HPDE6-E6E7 (cell line): ENCODE measurements at regions not wholly inside any gene's neighbourhood (a gene's known extent, or its start where the extent isn't known, plus 50 kb on each side); places are given as distances from the start of the nearest gene placed in this dataset.
"Not testable (repeated sequence)": the region's sequence is repeated elsewhere in the genome, so short reads cannot be mapped to it uniquely, and the experiment has no call there.

Experiments
- DNase-seq: peaks from one replicate; pipeline ENCODE4 v3.0.0; 2011; ENCODE audit warnings: missing footprints; ENCODE audit errors: extremely low spot score

DNA sequence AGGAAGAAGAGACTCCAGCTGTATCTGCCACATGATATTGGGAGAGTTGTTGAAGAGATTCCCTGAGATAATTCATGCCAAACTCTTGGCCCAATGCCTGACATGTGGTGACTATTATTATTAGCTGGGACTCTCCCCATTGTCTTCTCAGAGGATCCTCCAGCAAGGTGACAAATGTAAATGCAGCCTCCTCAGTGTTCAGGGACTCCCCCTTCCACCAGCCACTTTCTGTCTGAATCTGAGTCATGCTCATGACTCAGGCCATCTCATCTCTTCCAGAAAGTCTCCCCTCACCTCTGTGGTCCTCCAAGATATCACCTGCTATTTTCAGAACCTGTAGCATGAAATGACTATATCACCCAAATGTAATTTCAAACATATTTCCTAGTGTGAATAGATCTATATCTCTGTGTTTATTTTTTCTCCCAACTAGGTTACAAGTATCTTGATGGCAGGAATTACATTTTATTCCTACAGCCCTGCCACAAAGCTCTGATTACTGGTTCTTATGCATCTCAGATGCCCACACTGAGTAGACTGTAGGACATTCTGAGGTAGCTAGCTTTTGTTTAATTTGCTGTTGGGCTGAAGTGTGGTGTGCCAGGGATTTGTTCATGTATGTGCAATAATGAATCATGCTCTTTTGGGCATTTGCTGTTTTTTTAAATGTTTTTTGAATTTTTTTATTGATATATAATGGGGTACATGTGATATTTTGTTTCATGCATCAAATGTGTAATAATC lies 126.6 kb upstream of the IL12B start:
- DNase-seq = peak; percentile 26

- no peak for DNase-seq
Observed at GRCh38 chr5:159458217-159458711, 128.0 kb upstream of the IL12B start.

GRCh38 chr5:159459132-159459627 lies 128.9 kb upstream of the IL12B start:
- DNase-seq = no peak

DNA sequence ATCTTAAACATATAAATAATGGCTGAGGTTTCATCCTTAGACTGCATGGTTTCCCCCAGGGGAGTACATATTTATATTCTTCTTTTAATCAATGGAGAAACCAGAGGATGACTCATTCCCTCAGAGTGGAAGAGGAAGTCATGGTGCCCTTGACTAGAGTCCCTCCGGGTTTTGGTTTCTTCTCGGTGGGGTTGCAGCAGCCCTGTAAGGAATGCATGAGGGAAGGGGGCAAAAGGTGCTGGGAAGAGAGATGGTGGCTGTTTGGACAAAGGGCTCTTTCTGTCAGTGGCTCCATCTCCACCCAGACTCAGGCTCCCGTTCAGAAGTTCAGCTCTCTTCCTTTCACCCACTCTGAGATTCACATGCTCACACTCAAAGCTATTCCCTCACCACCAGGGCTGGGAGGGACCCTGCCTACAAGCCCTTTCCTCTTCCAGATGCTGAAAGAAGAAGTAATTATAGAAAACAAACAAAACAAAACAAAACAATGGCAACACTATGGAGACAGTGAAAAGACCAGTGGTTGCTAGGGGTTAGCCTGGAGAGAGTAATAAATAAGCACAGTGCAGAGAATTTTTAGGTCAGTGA lies 129.8 kb upstream of the IL12B start:
- no peak for DNase-seq

DNA sequence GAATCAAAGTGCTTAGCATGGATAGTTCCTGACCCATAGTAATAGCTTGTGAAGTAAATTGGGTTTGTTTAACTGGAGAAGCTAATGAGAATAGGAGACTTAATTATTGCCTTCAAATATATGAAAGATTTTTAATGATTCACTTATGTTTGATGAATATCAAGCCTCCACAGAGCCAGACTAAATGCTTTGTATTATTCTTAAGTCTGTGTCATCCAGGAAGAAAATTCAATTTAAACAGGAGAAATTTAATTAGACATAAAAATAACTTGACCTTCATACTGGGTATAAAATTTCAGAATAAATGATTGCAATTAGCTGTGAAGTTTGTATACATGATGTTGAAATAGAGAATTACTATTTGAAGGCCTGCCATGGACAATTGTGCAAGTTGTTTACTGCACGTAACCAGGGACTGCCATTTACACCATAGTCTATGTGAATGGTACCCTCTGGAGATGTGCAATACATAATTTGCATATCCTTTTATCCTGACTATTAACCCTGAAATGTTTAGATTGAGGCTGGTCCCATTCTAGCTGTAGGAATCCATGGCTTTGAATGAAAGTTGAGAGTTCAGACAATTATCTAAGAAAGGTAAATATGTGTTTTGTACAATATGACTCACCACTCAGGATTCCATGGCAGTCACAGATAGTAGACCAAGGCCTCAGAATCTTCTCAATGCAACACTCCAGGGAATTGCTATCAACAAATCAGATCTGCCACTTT lies 133.5 kb upstream of the IL12B start:
- DNase-seq = no peak

DNA sequence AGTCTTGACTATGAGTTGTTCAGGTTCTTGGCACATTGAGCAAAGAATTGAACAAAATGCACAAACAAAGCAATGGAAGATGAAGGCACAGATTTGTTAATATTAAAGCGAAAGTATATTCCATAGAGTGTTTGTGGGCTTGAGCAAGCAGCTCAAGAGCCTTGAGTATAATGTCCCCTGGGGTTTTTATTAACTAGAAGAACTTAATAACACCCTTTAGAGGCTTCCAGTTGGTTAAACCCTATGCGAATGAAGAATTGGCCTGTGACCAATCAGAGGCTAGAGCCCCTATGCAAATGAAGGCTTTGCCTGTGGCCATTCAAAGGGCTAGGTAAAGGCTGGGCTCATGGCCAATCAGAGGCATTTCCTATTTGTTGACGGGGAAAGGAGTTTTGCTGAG lies 135.3 kb upstream of the IL12B start:
- no peak for DNase-seq

- no peak for DNase-seq
Observed at GRCh38 chr5:159467666-159468065, 137.4 kb upstream of the IL12B start.

DNA sequence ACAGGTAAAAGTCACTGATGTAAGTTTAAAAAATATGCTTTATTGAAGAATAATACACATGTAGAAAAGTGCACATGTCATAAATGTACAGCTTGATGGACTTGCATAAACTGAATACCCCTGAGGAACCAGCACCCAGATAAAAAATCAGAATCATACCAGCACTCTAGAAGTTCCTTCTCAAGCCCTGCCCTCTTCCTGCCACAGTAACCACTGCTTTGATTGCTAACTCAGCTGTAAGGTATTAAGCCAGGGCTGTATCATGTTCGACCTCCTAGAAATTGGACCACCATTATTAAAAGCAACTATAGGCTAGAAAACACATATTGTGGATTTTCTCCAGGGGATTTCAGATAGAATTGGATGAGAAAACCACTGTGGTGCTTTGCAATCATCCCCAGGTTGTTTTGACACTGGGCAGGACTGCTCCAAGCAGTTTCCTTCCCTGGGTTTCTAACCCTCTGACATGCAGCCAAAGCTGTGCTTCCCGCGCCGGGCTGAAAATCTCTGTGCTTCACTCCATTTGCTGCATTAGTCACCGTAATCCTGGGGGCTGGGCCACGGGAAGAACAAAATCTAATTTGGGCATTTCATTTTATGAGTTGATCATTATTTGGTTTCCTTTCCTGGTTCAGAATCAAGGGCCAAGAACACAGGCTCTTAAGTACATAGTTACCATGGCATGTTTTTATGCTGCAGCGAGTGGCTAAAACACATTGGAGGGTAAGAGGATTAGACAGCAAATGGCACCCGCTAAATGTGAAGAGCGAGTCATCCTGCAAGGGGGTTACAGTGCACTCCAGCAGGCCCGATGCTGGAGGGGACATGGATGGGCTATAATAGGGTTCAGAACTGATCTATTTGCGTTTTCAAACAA lies 139.4 kb upstream of the IL12B start:
- no peak for DNase-seq

DNA sequence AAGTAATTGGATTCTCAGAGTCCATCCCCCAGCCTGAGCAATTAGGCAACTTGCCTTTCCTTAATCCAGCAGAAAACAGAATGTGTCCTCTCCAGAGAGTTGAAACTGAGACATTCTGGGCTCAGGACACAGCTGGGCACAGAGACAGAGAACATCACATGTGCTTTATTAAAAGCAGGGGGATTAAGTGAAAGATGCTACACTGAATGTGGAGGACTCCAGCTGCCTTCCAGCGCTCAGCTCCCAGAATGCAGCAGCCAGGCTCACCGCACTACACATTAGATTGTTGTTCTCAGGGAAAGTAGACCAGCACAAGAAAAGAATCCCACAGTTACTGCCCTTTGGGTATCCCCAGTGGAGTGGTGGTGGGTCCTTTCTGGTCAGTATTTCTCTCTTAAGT lies 141.6 kb upstream of the IL12B start:
- DNase-seq = no peak

DNA sequence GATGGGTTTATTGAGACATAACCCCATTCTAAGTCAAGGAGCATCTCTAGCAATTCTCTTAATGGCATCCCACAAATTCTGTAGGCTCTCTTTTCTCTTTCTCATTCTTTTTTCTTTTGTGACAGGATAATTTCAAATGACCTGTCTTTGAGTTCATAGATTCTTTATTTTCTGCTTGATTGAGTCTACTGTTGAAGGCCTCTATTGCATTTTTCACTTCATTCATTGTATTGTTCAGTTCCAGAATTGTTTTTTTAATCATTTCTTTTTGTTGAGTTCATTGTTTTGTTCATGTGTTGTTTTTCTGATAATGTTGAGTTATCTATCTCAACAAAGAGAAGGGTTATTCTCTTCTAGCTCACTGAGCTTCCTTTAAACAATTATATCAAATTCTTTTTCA lies 144.7 kb upstream of the IL12B start:
- DNase-seq = no peak

DNA sequence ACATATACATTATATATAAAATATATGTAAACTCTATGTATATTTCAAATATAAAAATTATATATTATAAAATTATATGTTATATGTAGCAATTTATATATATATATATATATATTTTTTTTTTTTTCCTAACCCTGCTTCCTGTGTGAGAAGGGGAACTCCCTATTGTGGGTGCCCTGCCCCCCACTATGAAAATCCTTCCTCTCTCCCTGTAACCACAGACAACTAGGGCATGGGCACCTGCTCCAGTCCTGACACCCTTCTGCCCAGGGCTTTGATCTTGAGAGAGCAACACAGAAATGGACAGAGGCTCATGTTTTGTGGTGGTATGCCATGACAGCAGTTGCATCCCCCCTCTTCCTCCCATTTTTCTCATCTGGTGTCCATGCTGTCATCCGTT lies 148.7 kb upstream of the IL12B start:
- no peak for DNase-seq

DNA sequence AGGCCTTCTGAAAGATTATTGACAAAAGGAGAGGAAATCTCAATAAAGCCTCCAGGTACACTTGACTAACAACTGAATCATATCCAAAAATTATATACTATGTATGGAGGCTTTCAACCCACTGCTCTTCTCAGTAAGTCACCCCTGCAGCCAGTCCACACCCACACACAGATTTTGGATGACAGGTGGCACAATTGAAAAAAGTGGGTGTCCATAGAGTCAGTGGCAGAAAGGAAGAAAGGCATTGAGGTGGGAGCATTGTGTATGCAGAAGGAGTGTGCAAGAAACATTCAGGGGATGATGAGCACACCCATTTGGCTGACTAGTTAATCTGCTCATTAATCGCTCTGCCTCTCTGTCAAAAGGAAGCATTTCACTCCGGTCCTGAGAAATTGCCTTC lies 150.6 kb upstream of the IL12B start:
- DNase-seq = no peak

GRCh38 chr5:159481751-159482150 lies 151.5 kb upstream of the IL12B start:
- DNase-seq = no peak

DNA sequence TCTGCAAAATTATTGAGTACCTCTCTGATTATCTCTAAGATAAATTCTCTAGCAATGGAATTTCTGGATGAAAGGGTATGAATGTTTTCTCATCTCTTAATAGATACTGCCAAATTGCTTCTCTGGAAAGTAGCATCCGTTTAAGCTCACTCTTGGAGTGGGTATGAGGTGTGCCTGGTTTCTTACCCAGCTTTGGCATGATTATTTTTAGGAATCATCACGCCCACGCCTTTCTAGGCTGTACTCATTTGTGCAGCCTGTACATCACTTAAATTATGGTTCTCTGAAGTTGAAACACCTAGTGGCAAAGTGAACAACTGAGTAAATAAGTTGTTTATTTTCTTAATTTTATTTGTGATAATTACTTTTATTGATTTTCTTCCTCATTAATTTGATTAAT lies 156.5 kb upstream of the IL12B start:
- DNase-seq = no peak

- DNase-seq = no peak
Observed at GRCh38 chr5:159488516-159488915, 158.2 kb upstream of the IL12B start.

DNA sequence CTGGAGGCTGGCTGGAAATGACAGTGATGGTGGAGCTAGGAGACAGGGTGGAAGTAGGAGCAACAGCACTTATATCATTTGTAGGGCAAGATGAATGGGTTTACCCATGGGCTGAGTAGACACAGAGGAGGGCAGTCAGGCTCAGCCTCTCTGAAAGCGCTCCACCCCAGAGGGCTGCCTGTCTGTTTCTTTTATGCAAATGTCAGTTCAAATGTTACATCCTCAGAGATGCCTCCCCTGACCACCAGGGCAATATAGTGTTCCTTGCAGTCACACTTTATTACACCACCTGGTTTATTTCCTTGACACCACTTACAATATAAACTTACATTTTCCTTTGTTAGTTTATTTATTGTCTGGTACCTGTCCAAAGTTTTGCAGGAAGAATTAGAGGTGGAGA lies 159.5 kb upstream of the IL12B start:
- no peak for DNase-seq

GRCh38 chr5:159490507-159490906 lies 160.2 kb upstream of the IL12B start:
- no peak for DNase-seq

DNA sequence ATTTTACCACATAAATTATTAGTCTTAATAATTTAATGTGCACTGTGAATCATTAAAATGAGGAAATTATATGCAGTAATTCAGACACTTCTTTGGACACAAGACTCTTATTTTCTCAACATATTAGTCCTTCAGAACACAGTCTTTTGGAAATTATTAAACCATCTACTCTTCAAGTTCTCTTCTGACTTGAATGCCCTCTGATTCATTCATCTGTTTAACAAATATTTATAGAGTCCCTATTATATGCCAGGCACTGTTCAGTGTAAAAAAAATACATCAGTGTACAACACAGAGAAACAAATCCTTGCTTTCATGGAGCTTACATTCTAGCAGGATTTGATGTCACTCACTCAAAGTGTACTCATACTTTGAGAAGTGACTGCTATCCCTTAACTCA lies 163.4 kb upstream of the IL12B start:
- no peak for DNase-seq

- DNase-seq = no peak
Observed at GRCh38 chr5:159496773-159497172, 166.5 kb upstream of the IL12B start.

- DNase-seq = no peak
Observed at GRCh38 chr5:159497221-159497620, 166.9 kb upstream of the IL12B start.

DNA sequence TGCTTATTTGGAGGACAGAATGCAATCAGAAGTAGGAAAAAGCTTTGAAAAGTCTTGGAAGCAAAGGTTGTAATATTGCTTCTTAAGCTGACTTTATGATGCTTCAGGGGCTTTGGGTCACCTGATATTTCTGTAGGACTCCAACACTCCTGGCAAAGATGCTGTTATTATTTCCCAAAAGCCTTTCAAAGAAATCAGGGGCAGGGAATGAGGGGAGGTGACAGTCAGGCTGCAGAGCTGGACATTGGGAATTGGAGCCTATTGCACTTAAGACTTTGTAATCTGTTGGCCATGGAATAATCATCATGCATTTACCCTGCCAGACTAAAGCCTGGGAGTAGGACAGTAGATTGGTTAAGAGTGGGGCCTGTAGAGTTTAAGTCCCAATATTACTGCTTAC lies 168.3 kb upstream of the IL12B start:
- DNase-seq = no peak

- not testable (repeated sequence) for DNase-seq
Observed at GRCh38 chr5:159502116-159502515, 171.8 kb upstream of the IL12B start.
